Lower lobe of right lung (tissue), 2 donors: ENCODE measurements at regions not wholly inside any gene's neighbourhood (a gene's known extent, or its start where the extent isn't known, plus 50 kb on each side); places are given as distances from the start of the nearest gene placed in this dataset.

ENCODE experiments used
- ATAC-seq, 2 donors: fragments of 200-7000 bp; cut with Tn5 transposase; one replicate each; pipeline ENCODE4 v1.9.1; 2020 to 2022; ENCODE audit warnings: mild to moderate bottlenecking in 2 of 2, moderate library complexity in 2 of 2
- DNase-seq: peaks from one replicate; pipeline ENCODE4 v3.0.0-alpha.2; 2020
- H3K27ac ChIP-seq: fragments of 200-600 bp; one replicate; pipeline ENCODE4 v1.8.0; 2022
- H3K27me3 ChIP-seq: fragments of 200-600 bp; one replicate; pipeline ENCODE4 v1.8.0; 2022; ENCODE audit warnings: low read depth
- H3K36me3 ChIP-seq: fragments of 200-600 bp; one replicate; pipeline ENCODE4 v1.8.0; 2022; ENCODE audit warnings: mild to moderate bottlenecking
- H3K4me1 ChIP-seq: fragments of 200-600 bp; one replicate; pipeline ENCODE4 v1.8.0; 2022
- H3K4me3 ChIP-seq: fragments of 200-600 bp; one replicate; pipeline ENCODE4 v1.8.0; 2022; ENCODE audit warnings: mild to moderate bottlenecking
- H3K9me3 ChIP-seq: fragments of 200-600 bp; one replicate; pipeline ENCODE4 v1.8.0; 2022
- intact Hi-C: fragments of 100-400 bp; cut with DNase I; formaldehyde crosslinking; loops from one replicate; pipeline ENCODE4 v1.11.0; 2022
- TF ChIP-seq, protein P1 (sequence below): fragments of 200-600 bp; IDR thresholded peaks from one replicate; pipeline ENCODE4 v1.8.0; 2022; ENCODE audit warnings: antibody characterized with exemption, mild to moderate bottlenecking
- donor health status: DM: no; HTN: yes; CAD: no; lungs with severe emphysema.

DNA sequence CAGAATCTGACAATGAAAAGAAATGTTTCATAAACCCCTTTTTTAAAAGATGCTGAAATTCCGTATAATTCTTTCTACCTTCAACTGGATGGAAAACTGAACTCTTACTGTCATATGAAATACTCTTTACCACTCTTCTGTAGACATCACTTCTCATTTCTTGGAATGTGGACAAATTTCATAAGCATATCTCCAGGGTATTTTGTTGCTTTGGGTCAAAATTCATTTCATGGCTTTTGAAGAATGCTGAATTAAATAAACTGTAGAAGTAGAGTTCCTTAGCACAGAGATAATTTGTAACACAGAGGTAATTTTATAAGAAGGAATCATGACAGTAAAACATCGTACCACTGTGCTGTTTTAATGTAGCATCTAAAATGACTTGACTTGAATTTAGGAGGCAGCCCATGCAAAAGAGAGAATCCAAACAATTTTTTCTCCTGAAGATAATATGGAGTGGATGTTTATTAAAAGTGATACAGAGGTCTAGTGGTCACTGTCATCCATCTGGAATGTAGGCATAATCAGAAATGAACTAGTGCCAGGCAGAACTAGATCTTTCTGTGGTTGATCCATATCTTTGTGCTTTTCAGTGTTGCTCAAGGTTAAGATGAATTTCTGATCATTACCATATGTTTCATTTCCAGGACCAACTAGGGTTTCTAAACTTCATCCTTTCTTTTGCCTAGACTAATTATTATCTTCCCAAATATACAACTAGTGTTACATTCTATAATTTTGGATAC is 492.0 kb downstream of the KIF20B start:
- Histone ChIP-seq H3K4me1 (no peaks in the 10 kb centered on the region), H3K4me3 (no peak overlapping the region), H3K9me3 (no peaks in the 10 kb centered on the region), H3K27ac (no peak overlapping the region), H3K36me3 (no peaks in the 10 kb centered on the region), H3K27me3 (no peaks in the 10 kb centered on the region)
- TF ChIP-seq, protein P1, sequence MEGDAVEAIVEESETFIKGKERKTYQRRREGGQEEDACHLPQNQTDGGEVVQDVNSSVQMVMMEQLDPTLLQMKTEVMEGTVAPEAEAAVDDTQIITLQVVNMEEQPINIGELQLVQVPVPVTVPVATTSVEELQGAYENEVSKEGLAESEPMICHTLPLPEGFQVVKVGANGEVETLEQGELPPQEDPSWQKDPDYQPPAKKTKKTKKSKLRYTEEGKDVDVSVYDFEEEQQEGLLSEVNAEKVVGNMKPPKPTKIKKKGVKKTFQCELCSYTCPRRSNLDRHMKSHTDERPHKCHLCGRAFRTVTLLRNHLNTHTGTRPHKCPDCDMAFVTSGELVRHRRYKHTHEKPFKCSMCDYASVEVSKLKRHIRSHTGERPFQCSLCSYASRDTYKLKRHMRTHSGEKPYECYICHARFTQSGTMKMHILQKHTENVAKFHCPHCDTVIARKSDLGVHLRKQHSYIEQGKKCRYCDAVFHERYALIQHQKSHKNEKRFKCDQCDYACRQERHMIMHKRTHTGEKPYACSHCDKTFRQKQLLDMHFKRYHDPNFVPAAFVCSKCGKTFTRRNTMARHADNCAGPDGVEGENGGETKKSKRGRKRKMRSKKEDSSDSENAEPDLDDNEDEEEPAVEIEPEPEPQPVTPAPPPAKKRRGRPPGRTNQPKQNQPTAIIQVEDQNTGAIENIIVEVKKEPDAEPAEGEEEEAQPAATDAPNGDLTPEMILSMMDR, result no peak
- intact Hi-C loops, result no loop called here
- DNase-seq (no peak), ATAC-seq (no peak)

DNA sequence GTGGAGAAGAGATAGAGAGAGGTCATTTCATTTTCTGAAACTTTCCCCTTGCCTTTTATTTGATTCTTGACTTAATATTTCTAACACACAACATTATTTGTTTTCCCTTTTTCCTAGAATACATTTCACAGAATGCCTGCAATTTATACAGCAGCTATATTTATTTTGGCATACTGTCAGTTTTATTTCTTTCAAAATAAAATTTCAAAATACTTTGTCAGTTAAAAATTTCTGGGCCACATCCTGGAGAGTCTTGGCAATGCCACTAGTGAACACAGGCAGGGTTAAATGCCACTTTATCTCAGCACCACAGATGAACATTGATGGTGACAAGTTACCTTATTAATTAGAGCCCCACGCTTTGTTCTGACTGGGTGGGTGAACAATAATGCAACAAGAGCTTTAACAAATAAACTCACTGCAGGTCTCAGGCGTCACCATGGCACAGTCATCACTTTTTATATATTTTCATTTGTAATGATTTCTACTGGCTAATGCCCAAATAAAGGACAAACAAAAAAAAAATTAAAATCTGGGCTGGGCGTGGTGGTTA is 494.0 kb downstream of the KIF20B start:
- intact Hi-C loops, result no loop called here
- DNase-seq (no peak), ATAC-seq (no peak)
- no peaks in the 10 kb centered on the region for H3K9me3 ChIP-seq
- no peak overlapping the region for H3K27ac ChIP-seq
- no peaks in the 10 kb centered on the region for H3K4me1 ChIP-seq
- no peaks in the 10 kb centered on the region for H3K36me3 ChIP-seq
- H3K27me3 ChIP-seq, result no peaks in the 10 kb centered on the region
- TF ChIP-seq, protein P1, result no peak
- no peak overlapping the region for H3K4me3 ChIP-seq

DNA sequence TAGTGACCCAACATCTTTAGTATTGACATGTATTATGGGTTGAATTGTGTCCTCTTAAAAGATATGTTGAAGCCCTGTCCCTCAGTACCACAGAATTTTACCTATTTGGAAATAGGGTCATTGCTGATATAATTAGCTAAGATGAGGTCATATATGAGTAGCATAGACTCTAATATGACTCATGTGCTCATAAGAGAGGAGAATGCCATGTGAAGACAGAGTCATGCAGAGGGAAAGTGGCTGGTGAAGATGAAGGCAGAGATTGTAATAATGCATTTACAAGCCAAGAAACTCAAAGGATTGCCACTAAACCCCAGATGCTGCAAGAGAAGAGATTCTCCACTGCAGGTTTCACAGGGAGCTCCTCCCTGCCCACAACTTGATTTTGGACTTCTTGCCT is 496.4 kb downstream of the KIF20B start:
- no peak overlapping the region for H3K4me3 ChIP-seq
- no peaks in the 10 kb centered on the region for H3K27me3 ChIP-seq
- intact Hi-C loops, result no loop called here
- H3K9me3 ChIP-seq, result no peaks in the 10 kb centered on the region
- ATAC-seq (no peak), DNase-seq (no peak)
- H3K36me3 ChIP-seq, result no peaks in the 10 kb centered on the region
- TF ChIP-seq, protein P1, result no peak
- H3K27ac ChIP-seq, result no peak overlapping the region
- H3K4me1 ChIP-seq, result no peaks in the 10 kb centered on the region

DNA sequence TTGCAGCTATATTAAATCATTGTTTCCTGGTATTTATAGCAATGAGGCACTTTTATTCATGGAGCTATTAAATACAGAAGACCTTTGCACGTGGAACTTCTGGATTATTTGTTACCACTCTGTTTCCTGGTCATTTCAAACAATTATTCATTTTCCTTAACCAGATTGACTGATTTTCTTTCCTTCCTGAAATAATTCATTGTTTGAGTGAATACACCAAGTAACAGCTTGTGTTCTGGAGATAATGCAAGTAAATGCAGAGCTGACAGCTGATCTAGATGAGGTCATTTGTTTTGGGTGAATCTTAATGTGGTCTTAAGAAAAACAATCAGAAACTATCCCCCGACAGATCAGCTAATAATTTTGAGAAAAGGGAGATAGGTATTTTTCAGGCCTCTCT is 497.7 kb downstream of the KIF20B start:
- TF ChIP-seq, protein P1, result no peak
- no peak overlapping the region for H3K4me3 ChIP-seq
- no peaks in the 10 kb centered on the region for H3K4me1 ChIP-seq
- H3K36me3 ChIP-seq, result no peaks in the 10 kb centered on the region
- H3K9me3 ChIP-seq, result no peaks in the 10 kb centered on the region
- H3K27me3 ChIP-seq, result no peaks in the 10 kb centered on the region
- H3K27ac ChIP-seq, result no peak overlapping the region
- ATAC-seq (no peak), DNase-seq (no peak)
- intact Hi-C loops, result no loop called here

DNA sequence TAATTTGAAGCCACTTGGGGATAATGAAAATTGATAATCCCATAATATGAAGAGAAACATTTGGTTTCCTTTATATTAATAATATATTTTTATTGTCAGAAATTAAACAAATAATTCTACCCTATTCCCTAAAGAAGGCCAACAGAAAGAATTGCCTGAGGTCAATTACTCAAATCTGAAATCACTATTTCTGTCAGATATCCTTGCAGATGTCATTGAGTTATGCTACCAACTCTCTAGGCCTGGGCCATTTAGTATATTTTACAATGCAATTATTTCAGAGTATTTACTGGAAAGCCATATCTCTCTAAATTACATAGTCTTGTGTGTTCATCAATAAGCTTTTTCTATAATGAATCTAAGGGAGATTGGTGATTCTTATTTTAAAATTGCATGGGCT is 498.1 kb downstream of the KIF20B start:
- Histone ChIP-seq H3K4me3 (no peak overlapping the region), H3K27me3 (no peaks in the 10 kb centered on the region), H3K9me3 (no peaks in the 10 kb centered on the region), H3K36me3 (no peaks in the 10 kb centered on the region), H3K27ac (no peak overlapping the region), H3K4me1 (no peaks in the 10 kb centered on the region)
- TF ChIP-seq, protein P1, result no peak
- DNase-seq, result no peak
- intact Hi-C loops, result no loop called here
- ATAC-seq, result no peak
